Fibroblast of skin of left biceps (primary cell): ENCODE measurements at regions not wholly inside any gene's neighbourhood (a gene's known extent, or its start where the extent isn't known, plus 50 kb on each side); places are given as distances from the start of the nearest gene placed in this dataset.
"Not testable (repeated sequence)": the region's sequence is repeated elsewhere in the genome, so short reads cannot be mapped to it uniquely, and the experiment has no call there.

Source experiments
- DNase-seq, 2 experiments: peaks; one replicate each; pipeline ENCODE4 v3.0.0-alpha.2; 2013; ENCODE audit warnings: low read depth in 2 of 2

- no peak for DNase-seq
These were observed 384.6 kb upstream of the CD180 start for GRCh38 chr5:67581203-67581602.

GRCh38 chr5:67578011-67578410 lies 381.4 kb upstream of the CD180 start:
- DNase-seq = no peak

- no peak for DNase-seq
These were observed 380.8 kb upstream of the CD180 start for GRCh38 chr5:67577424-67577823.

- DNase-seq = no peak
These were observed 379.5 kb upstream of the CD180 start for GRCh38 chr5:67576112-67576511.

- no peak for DNase-seq
These were observed 378.5 kb upstream of the CD180 start for GRCh38 chr5:67575087-67575486.

- no peak for DNase-seq
These were observed 364.7 kb upstream of the CD180 start for GRCh38 chr5:67561151-67561932.

GRCh38 chr5:67552773-67553172 lies 356.2 kb upstream of the CD180 start:
- DNase-seq = no peak

- no peak for DNase-seq
These were observed 353.3 kb upstream of the CD180 start for GRCh38 chr5:67549947-67550346.

GRCh38 chr5:67549296-67549618 lies 352.7 kb upstream of the CD180 start:
- DNase-seq = no peak

- DNase-seq = no peak
These were observed 352.1 kb upstream of the CD180 start for GRCh38 chr5:67548520-67549295.

- no peak for DNase-seq
These were observed 351.1 kb upstream of the CD180 start for GRCh38 chr5:67547682-67548081.

- DNase-seq = not testable (repeated sequence)
These were observed 348.3 kb upstream of the CD180 start for GRCh38 chr5:67544942-67545341.

GRCh38 chr5:67543720-67544270 lies 347.2 kb upstream of the CD180 start:
- DNase-seq = peak; percentile 9 to 29

- DNase-seq = no peak
These were observed 345.9 kb upstream of the CD180 start for GRCh38 chr5:67542479-67542878.

GRCh38 chr5:67541875-67542274 lies 345.3 kb upstream of the CD180 start:
- DNase-seq = no peak

- DNase-seq = no peak
These were observed 342.4 kb upstream of the CD180 start for GRCh38 chr5:67538855-67539506.

GRCh38 chr5:67537439-67538148 lies 341.0 kb upstream of the CD180 start:
- no peak for DNase-seq

- DNase-seq = no peak
These were observed 340.3 kb upstream of the CD180 start for GRCh38 chr5:67536866-67537265.

GRCh38 chr5:67530609-67531255 lies 334.1 kb upstream of the CD180 start:
- DNase-seq = no peak

GRCh38 chr5:67528953-67529352 lies 332.4 kb upstream of the CD180 start:
- DNase-seq = no peak

- DNase-seq = no peak
These were observed 330.2 kb upstream of the CD180 start for GRCh38 chr5:67526793-67527192.
